Keratinocyte (primary cell): ENCODE measurements at regions not wholly inside any gene's neighbourhood (a gene's known extent, or its start where the extent isn't known, plus 50 kb on each side); places are given as distances from the start of the nearest gene placed in this dataset.

Experiments
- DNase-seq: peaks from one replicate; pipeline ENCODE4 v3.0.0-alpha.2; 2011; ENCODE audit warnings: low read depth, missing footprints, low spot score
- FAIRE-seq: peaks from 2 replicates; lab custom pipeline; 2011; peaks lifted over from hg19 to GRCh38; lab: Jason Lieb, UNC
- H2AFZ ChIP-seq: 2 replicates; pipeline ENCODE4 v1.6.0; 2012; ENCODE audit warnings: low read length, control low read depth, inconsistent platforms; ENCODE audit not compliant: control insufficient read depth
- H3K27ac ChIP-seq: 2 replicates; pipeline ENCODE4 v1.5.1; 2011; ENCODE audit warnings: low read length; ENCODE audit not compliant: control insufficient read depth, insufficient read depth
- H3K27me3 ChIP-seq: 3 replicates; pipeline ENCODE4 v1.6.0; 2011; ENCODE audit warnings: low read length; ENCODE audit not compliant: control insufficient read depth, insufficient read depth; ENCODE audit errors: extremely low read depth
- H3K36me3 ChIP-seq, 2 experiments: 2 replicates in 1 of 2; 3 replicates in 1 of 2; pipeline ENCODE4 v1.5.1; 2011; ENCODE audit warnings: low read length in 2 of 2, mild to moderate bottlenecking in 1 of 2; ENCODE audit not compliant: control insufficient read depth in 2 of 2, insufficient read depth in 2 of 2; ENCODE audit errors: extremely low read depth in 1 of 2
- H3K4me1 ChIP-seq: 3 replicates; pipeline ENCODE4 v1.5.1; 2011; ENCODE audit warnings: low read length; ENCODE audit not compliant: control insufficient read depth, insufficient read depth; ENCODE audit errors: extremely low read depth
- H3K4me2 ChIP-seq: 3 replicates; pipeline ENCODE4 v1.6.0; 2011; ENCODE audit warnings: low read depth, low read length; ENCODE audit not compliant: control insufficient read depth, insufficient read depth; ENCODE audit errors: extremely low read depth
- H3K4me3 ChIP-seq, 3 experiments: fragments of 200-600 bp in 1 of 3; sonication (generic) in 1 of 3; 2 replicates in 2 of 3; 3 replicates in 1 of 3; pipeline ENCODE4 v1.5.1; 2011 to 2016; ENCODE audit warnings: low read length in 3 of 3, mild to moderate bottlenecking in 3 of 3, control low read depth in 2 of 3, inconsistent platforms in 1 of 3, low read depth in 1 of 3, mixed read lengths in 1 of 3, mixed run types in 1 of 3, moderate library complexity in 1 of 3; ENCODE audit not compliant: control insufficient read depth in 2 of 3, insufficient read depth in 2 of 3; ENCODE audit errors: extremely low read depth in 1 of 3
- H3K79me2 ChIP-seq: 2 replicates; pipeline ENCODE4 v1.6.0; 2012; ENCODE audit warnings: low read length; ENCODE audit not compliant: control insufficient read depth, insufficient read depth
- H3K9ac ChIP-seq: 3 replicates; pipeline ENCODE4 v1.6.0; 2011; ENCODE audit warnings: low read length; ENCODE audit not compliant: control insufficient read depth, insufficient read depth; ENCODE audit errors: extremely low read depth
- H3K9me1 ChIP-seq: 3 replicates; pipeline ENCODE4 v1.6.0; 2011; ENCODE audit warnings: low read length; ENCODE audit not compliant: control insufficient read depth, insufficient read depth; ENCODE audit errors: extremely low read depth
- H3K9me3 ChIP-seq: 2 replicates; pipeline ENCODE4 v1.5.1; 2012; ENCODE audit warnings: low read depth, low read length; ENCODE audit not compliant: control insufficient read depth
- H4K20me1 ChIP-seq: 3 replicates; pipeline ENCODE4 v1.6.0; 2011; ENCODE audit warnings: low read length; ENCODE audit not compliant: control insufficient read depth, insufficient read depth; ENCODE audit errors: extremely low read depth
- CTCF ChIP-seq, 3 experiments: IDR thresholded peaks in 1 of 3; conservative IDR thresholded peaks in 1 of 3; optimal IDR thresholded peaks in 1 of 3; 2 replicates in 2 of 3; 3 replicates in 1 of 3; pipeline versions ENCODE3 to v1.5.1; 2011; ENCODE audit warnings: low read length in 3 of 3, mild to moderate bottlenecking in 3 of 3, moderate library complexity in 2 of 3, control low read depth in 1 of 3, inconsistent platforms in 1 of 3; ENCODE audit not compliant: insufficient read depth in 2 of 3; ENCODE audit errors: extremely low read depth in 1 of 3
- EZH2 ChIP-seq: IDR thresholded peaks from one replicate; pipeline ENCODE4 v1.6.1; 2012; ENCODE audit warnings: inconsistent platforms, mild to moderate bottlenecking, low read length, moderate library complexity
- dilution Hi-C: fragments of 300-500 bp; cut with MboI; formaldehyde crosslinking; loops from one replicate; pipeline ENCODE4 v1.7.0; 2020; ENCODE audit warnings: low sequenced_read_pairs; ENCODE audit not compliant: extremely low pct_ligation_motif_present

GRCh38 chr18:24776019-24776418 lies 315.6 kb downstream of the HRH4 start:
- H3K27me3 ChIP-seq, result no peaks in the 10 kb centered on the region
- TF ChIP-seq EZH2 (no peak), CTCF (optimal IDR thresholded peaks at IDR 0.05 in 1 of 3, IDR thresholded peaks at IDR 0.05 in 1 of 3, conservative IDR thresholded peaks at IDR 0.05 in 1 of 3; ENCODE audit: extremely low read depth in 1 of 3, insufficient read depth in 2 of 3, low read length in 3 of 3) (no peak)

DNA sequence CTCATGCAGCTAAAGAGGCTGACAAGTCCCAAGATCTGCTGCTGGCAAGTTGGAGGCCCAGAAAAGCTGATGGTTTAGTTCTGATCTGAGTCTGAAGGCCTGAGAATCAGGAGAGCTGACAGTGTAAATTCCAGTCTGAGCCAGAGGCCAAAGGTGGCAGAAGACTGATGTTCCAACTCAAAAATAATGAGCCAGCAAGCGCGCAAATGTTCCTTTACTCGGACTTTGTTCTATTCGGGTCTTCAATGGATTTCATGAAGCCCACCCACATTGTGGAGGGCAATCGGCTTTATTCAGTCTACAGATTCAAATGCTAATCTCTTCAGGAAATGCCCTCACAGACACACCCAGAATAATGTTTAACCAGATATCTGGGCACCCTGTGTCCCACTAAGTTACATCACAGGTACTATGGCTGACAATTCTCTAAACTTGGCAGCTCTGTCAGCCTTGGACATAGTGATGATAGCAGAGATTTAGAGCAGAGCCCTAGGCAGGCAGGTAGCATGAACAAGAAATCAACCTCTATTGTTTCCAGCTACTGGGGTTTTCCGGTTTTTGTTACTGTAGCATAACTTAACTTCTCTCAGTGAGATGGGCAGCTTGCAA lies 318.5 kb downstream of the HRH4 start:
- no peak for FAIRE-seq
- Histone ChIP-seq H3K79me2 (no peaks in the 10 kb centered on the region), H3K4me1 (no peaks in the 10 kb centered on the region), H3K27me3 (peaks cover 4% of the 10 kb centered on the region), H3K9me3 (no peaks in the 10 kb centered on the region), H3K9ac (no peak overlapping the region), H3K4me2 (no peak overlapping the region), H3K27ac (no peak overlapping the region), H2AFZ (no peak overlapping the region), H3K4me3 (no peak overlapping the region), H3K9me1 (no peaks in the 10 kb centered on the region), H3K36me3 (no peaks in the 10 kb centered on the region), H4K20me1 (no peaks in the 10 kb centered on the region)
- DNase-seq, result no peak
- dilution Hi-C loops, result no loop called here
- TF ChIP-seq CTCF (optimal IDR thresholded peaks at IDR 0.05 in 1 of 3, IDR thresholded peaks at IDR 0.05 in 1 of 3, conservative IDR thresholded peaks at IDR 0.05 in 1 of 3; ENCODE audit: extremely low read depth in 1 of 3, insufficient read depth in 2 of 3, low read length in 3 of 3), result no peak
- no peak for TF ChIP-seq EZH2

More at GRCh38 chr18:24776019-24776418, 315.6 kb downstream of the HRH4 start:
- H3K36me3 ChIP-seq, result no peaks in the 10 kb centered on the region
- no peak overlapping the region for H3K27ac ChIP-seq
- H3K79me2 ChIP-seq, result no peaks in the 10 kb centered on the region
- no peaks in the 10 kb centered on the region for H3K4me1 ChIP-seq
- no peaks in the 10 kb centered on the region for H3K9me3 ChIP-seq
- no peak overlapping the region for H3K9ac ChIP-seq
- DNase-seq (no peak), FAIRE-seq (no peak)
- no peaks in the 10 kb centered on the region for H3K9me1 ChIP-seq
- H2AFZ ChIP-seq, result no peak overlapping the region
- dilution Hi-C loops, result no loop called here
- no peak overlapping the region for H3K4me2 ChIP-seq
- no peak overlapping the region for H3K4me3 ChIP-seq
- no peaks in the 10 kb centered on the region for H4K20me1 ChIP-seq
